22Rv1 (cell line): ENCODE measurements at regions not wholly inside any gene's neighbourhood (a gene's known extent, or its start where the extent isn't known, plus 50 kb on each side); places are given as distances from the start of the nearest gene placed in this dataset.

Experiments used
- CTCF ChIP-seq: fragments of 450-650 bp; IDR thresholded peaks from 2 replicates; pipeline ENCODE4 v1.5.1; 2017; ENCODE audit warnings: mild to moderate bottlenecking
- ZFX ChIP-seq: fragments of 450-650 bp; IDR thresholded peaks from 2 replicates; pipeline ENCODE4 v1.6.1; 2017; ENCODE audit warnings: antibody characterized with exemption, borderline replicate concordance

DNA sequence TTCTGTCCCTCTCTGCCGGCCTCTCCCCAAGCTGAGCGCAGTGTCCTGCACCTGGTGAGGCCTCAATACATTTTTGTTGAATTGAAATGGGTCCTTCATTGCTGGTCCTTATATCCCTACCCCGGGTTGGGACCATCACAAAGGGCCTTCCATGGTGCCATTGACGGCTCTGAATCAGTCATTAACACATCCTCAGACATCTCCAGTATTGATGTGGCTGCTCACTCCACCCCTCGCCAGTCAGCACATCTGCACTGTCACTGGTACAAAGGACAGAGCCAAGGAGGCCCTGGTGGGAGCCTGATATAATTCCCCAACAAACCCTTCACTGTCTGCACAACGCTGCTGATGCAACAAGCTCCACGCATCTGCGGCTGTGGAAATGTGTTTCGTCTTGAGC is 191.6 kb upstream of the TOPAZ1 start:
- TF ChIP-seq CTCF = no peak
- TF ChIP-seq ZFX = no peak
